BLaER1 (cell line): ENCODE measurements at regions not wholly inside any gene's neighbourhood (a gene's known extent, or its start where the extent isn't known, plus 50 kb on each side); places are given as distances from the start of the nearest gene placed in this dataset.

ENCODE experiments used
- H3K27ac ChIP-seq: shearing (Covaris generic); formaldehyde crosslinking; 2 replicates; pipeline ENCODE4 v1.8.1; 2022
- H3K27me3 ChIP-seq: shearing (Covaris generic); formaldehyde crosslinking; 2 replicates; pipeline ENCODE4 v1.8.1; 2022
- H3K36me3 ChIP-seq: shearing (Covaris generic); formaldehyde crosslinking; 2 replicates; pipeline ENCODE4 v1.8.1; 2022
- H3K4me1 ChIP-seq: shearing (Covaris generic); formaldehyde crosslinking; 2 replicates; pipeline ENCODE4 v1.8.1; 2022
- H3K4me2 ChIP-seq: shearing (Covaris generic); formaldehyde crosslinking; 2 replicates; pipeline ENCODE4 v1.8.1; 2022
- H3K4me3 ChIP-seq: shearing (Covaris generic); formaldehyde crosslinking; 2 replicates; pipeline ENCODE4 v1.8.1; 2022
- H3K9ac ChIP-seq: shearing (Covaris generic); formaldehyde crosslinking; 2 replicates; pipeline ENCODE4 v1.8.1; 2022
- H3K9me3 ChIP-seq: shearing (Covaris generic); formaldehyde crosslinking; 2 replicates; pipeline ENCODE4 v1.8.1; 2022
- H4K20me1 ChIP-seq: shearing (Covaris generic); formaldehyde crosslinking; 2 replicates; pipeline ENCODE4 v1.8.1; 2022
- Cebpa-rat ChIP-seq: shearing (Covaris generic); IDR thresholded peaks from 2 replicates; pipeline ENCODE4 v1.8.1; 2022

DNA sequence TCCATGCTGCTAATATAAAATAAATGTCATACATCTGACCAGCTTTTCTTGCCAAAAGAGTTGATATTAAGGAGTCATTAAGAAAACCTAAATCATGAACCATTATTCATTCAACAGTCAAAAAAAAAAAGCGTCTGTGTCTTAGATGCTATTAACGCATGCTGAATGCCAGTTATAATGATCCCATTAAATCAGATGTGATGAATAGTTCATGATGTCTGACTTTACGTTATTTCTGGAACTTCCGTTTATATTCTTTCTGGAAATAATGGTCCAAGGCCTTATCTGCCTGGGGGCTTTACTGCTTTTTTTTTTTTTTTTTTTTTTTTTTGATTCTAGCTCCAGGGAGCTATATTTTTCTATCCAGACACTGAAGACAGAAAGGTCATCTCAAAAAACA is 877.1 kb downstream of the HACE1 start:
- no peak for TF ChIP-seq Cebpa-rat
- no peak overlapping the region for H3K9ac ChIP-seq
- H3K4me3 ChIP-seq = no peak overlapping the region
- no peak overlapping the region for H3K4me2 ChIP-seq
- no peaks in the 10 kb centered on the region for H4K20me1 ChIP-seq
- H3K9me3 ChIP-seq = no peaks in the 10 kb centered on the region
- H3K27ac ChIP-seq = no peak overlapping the region
- H3K27me3 ChIP-seq = no peaks in the 10 kb centered on the region
- no peaks in the 10 kb centered on the region for H3K36me3 ChIP-seq
- no peaks in the 10 kb centered on the region for H3K4me1 ChIP-seq

DNA sequence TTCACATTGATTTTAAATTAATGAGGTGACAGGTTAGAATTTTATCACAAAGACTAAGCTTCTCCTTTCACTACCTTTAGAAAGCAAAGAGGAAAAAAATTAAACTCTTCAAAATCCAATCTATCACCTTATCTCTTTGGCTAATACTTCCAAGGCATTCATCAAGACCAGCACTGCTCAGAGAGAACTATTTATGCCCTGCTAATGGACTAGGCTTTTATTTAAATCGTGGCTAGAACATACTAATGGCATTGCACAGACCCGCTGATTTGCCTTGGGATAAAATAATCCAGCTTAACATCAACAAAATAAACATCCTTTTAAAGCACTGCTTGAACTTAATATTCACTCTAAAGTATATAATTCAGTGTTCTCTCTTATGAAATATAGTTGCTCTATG is 880.4 kb downstream of the HACE1 start:
- no peaks in the 10 kb centered on the region for H3K4me1 ChIP-seq
- no peaks in the 10 kb centered on the region for H3K36me3 ChIP-seq
- no peaks in the 10 kb centered on the region for H3K9me3 ChIP-seq
- H3K27me3 ChIP-seq = no peaks in the 10 kb centered on the region
- H4K20me1 ChIP-seq = no peaks in the 10 kb centered on the region
- no peak overlapping the region for H3K27ac ChIP-seq
- H3K9ac ChIP-seq = no peak overlapping the region
- H3K4me2 ChIP-seq = no peak overlapping the region
- TF ChIP-seq Cebpa-rat = no peak
- no peak overlapping the region for H3K4me3 ChIP-seq

DNA sequence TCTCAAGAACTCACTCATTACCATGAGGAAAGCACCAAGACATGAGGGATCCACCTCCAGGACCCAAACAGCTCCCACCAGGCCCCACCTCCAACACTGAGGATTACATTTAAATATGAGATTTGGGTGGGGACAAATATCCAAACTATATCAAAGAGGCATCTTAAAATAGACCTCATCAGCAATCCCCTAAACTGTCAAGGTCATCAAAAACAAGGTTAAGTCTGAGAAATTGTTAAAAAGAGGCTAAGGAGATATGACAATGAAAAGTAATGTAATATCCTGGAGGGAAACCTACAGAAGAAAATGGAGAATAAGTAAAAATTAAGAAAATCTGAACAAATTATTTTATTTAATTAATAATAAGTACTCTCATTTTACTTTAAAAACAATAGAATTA is 922.3 kb downstream of the HACE1 start:
- no peaks in the 10 kb centered on the region for H3K36me3 ChIP-seq
- TF ChIP-seq Cebpa-rat = no peak
- H3K9me3 ChIP-seq = no peaks in the 10 kb centered on the region
- H3K4me3 ChIP-seq = no peak overlapping the region
- H3K27ac ChIP-seq = no peak overlapping the region
- no peak overlapping the region for H3K4me2 ChIP-seq
- no peak overlapping the region for H3K9ac ChIP-seq
- no peaks in the 10 kb centered on the region for H4K20me1 ChIP-seq
- no peaks in the 10 kb centered on the region for H3K27me3 ChIP-seq
- H3K4me1 ChIP-seq = no peaks in the 10 kb centered on the region

DNA sequence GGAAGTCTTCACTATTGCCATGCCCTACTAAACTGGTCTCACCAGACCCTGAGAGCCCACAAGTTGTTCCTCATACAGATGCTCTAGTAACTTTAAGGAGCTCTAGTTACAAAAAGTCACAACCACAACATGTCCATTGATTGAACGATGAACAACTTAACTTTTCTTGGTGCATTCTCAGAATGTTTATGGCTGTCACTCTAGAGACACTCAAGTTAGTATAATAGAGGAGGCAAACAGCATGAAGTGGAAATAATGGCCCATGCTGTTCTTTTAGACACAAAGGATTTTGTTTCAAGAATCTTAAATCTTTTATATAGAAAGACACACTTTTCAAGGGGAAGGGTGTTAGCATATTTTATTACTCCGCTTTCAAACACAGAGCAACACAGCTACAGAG is 934.4 kb downstream of the HACE1 start:
- H3K27ac ChIP-seq = no peak overlapping the region
- no peaks in the 10 kb centered on the region for H3K27me3 ChIP-seq
- no peak overlapping the region for H3K4me3 ChIP-seq
- no peaks in the 10 kb centered on the region for H4K20me1 ChIP-seq
- TF ChIP-seq Cebpa-rat = no peak
- no peaks in the 10 kb centered on the region for H3K36me3 ChIP-seq
- H3K9me3 ChIP-seq = no peaks in the 10 kb centered on the region
- H3K9ac ChIP-seq = no peak overlapping the region
- no peak overlapping the region for H3K4me2 ChIP-seq
- no peaks in the 10 kb centered on the region for H3K4me1 ChIP-seq

- Histone ChIP-seq H3K4me1 (no peaks in the 10 kb centered on the region), H3K9ac (no peak overlapping the region), H3K27me3 (no peaks in the 10 kb centered on the region), H3K36me3 (no peaks in the 10 kb centered on the region), H3K27ac (no peak overlapping the region), H3K4me3 (no peak overlapping the region), H3K9me3 (no peaks in the 10 kb centered on the region), H3K4me2 (no peak overlapping the region), H4K20me1 (no peaks in the 10 kb centered on the region)
- no peak for TF ChIP-seq Cebpa-rat
Measured at GRCh38 chr6:103910018-103910417, 949.7 kb downstream of the HACE1 start.

GRCh38 chr6:103908898-103909297 is 950.8 kb downstream of the HACE1 start:
- Histone ChIP-seq H3K4me3 (no peak overlapping the region), H4K20me1 (no peaks in the 10 kb centered on the region), H3K36me3 (no peaks in the 10 kb centered on the region), H3K27me3 (no peaks in the 10 kb centered on the region), H3K9me3 (no peaks in the 10 kb centered on the region), H3K9ac (no peak overlapping the region), H3K27ac (no peak overlapping the region), H3K4me2 (no peak overlapping the region), H3K4me1 (no peaks in the 10 kb centered on the region)
- TF ChIP-seq Cebpa-rat = no peak

- Histone ChIP-seq H3K4me1 (no peaks in the 10 kb centered on the region), H3K4me2 (no peak overlapping the region), H4K20me1 (no peaks in the 10 kb centered on the region), H3K9ac (no peak overlapping the region), H3K36me3 (no peaks in the 10 kb centered on the region), H3K9me3 (no peaks in the 10 kb centered on the region), H3K27me3 (no peaks in the 10 kb centered on the region), H3K27ac (no peak overlapping the region), H3K4me3 (no peak overlapping the region)
- TF ChIP-seq Cebpa-rat = no peak
Measured at GRCh38 chr6:103895136-103895535, 964.6 kb downstream of the HACE1 start.

- H3K9ac ChIP-seq = no peak overlapping the region
- no peaks in the 10 kb centered on the region for H4K20me1 ChIP-seq
- no peaks in the 10 kb centered on the region for H3K27me3 ChIP-seq
- no peak overlapping the region for H3K27ac ChIP-seq
- no peaks in the 10 kb centered on the region for H3K4me1 ChIP-seq
- no peaks in the 10 kb centered on the region for H3K36me3 ChIP-seq
- H3K4me2 ChIP-seq = no peak overlapping the region
- H3K9me3 ChIP-seq = no peaks in the 10 kb centered on the region
- no peak overlapping the region for H3K4me3 ChIP-seq
- no peak for TF ChIP-seq Cebpa-rat
Measured at GRCh38 chr6:103893141-103893581, 966.6 kb downstream of the HACE1 start.

- Histone ChIP-seq H3K9me3 (no peaks in the 10 kb centered on the region), H3K27me3 (no peaks in the 10 kb centered on the region), H3K27ac (no peak overlapping the region), H3K4me1 (no peaks in the 10 kb centered on the region), H3K9ac (no peak overlapping the region), H3K4me2 (no peak overlapping the region), H3K36me3 (no peaks in the 10 kb centered on the region), H3K4me3 (no peak overlapping the region), H4K20me1 (no peaks in the 10 kb centered on the region)
- TF ChIP-seq Cebpa-rat = no peak
Measured at GRCh38 chr6:103886951-103887350, 972.8 kb downstream of the HACE1 start.

- H3K9ac ChIP-seq = no peak overlapping the region
- no peak overlapping the region for H3K4me2 ChIP-seq
- H3K9me3 ChIP-seq = no peaks in the 10 kb centered on the region; the same call in 1 of the 2 replicates
- no peak overlapping the region for H3K27ac ChIP-seq
- H3K4me3 ChIP-seq = no peak overlapping the region
- H3K4me1 ChIP-seq = no peaks in the 10 kb centered on the region
- no peaks in the 10 kb centered on the region for H4K20me1 ChIP-seq
- H3K27me3 ChIP-seq = no peaks in the 10 kb centered on the region
- no peak for TF ChIP-seq Cebpa-rat
- H3K36me3 ChIP-seq = no peaks in the 10 kb centered on the region
Measured at GRCh38 chr6:103885446-103885845, 974.3 kb downstream of the HACE1 start.

GRCh38 chr6:103879800-103880199 is 979.9 kb downstream of the HACE1 start:
- Histone ChIP-seq H3K27ac (no peak overlapping the region), H3K4me2 (no peak overlapping the region), H3K4me3 (no peak overlapping the region), H4K20me1 (no peaks in the 10 kb centered on the region), H3K4me1 (no peaks in the 10 kb centered on the region), H3K36me3 (no peaks in the 10 kb centered on the region), H3K9ac (no peak overlapping the region), H3K9me3 (peaks cover 6% of the 10 kb centered on the region; the same call in 1 of the 2 replicates), H3K27me3 (no peaks in the 10 kb centered on the region)
- no peak for TF ChIP-seq Cebpa-rat
